PFSK-1 (cell line): ENCODE measurements at regions not wholly inside any gene's neighbourhood (a gene's known extent, or its start where the extent isn't known, plus 50 kb on each side); places are given as distances from the start of the nearest gene placed in this dataset.

Source experiments
- FOXP2 ChIP-seq: optimal IDR thresholded peaks from 2 replicates; pipeline ENCODE3; 2011; ENCODE audit warnings: borderline replicate concordance, control low read depth, inconsistent platforms; ENCODE audit not compliant: insufficient read depth; ENCODE audit errors: extremely low read length, extremely low read depth
- REST ChIP-seq, 2 experiments: IDR thresholded peaks; 2 replicates each; pipeline versions ENCODE4 v1.6.1 to v1.8.0; 2011 to 2012; ENCODE audit warnings: low read depth in 2 of 2, low read length in 2 of 2, control low read depth in 1 of 2, inconsistent platforms in 1 of 2, mild to moderate bottlenecking in 1 of 2, moderate library complexity in 1 of 2; ENCODE audit not compliant: insufficient read depth in 1 of 2

GRCh38 chr9:107632216-107632615, 142.6 kb upstream of the KLF4 start:
- TF ChIP-seq REST (IDR thresholded peaks at IDR 0.05; ENCODE audit: insufficient read depth in 1 of 2, low read depth in 2 of 2, low read length in 2 of 2): no peak
- TF ChIP-seq FOXP2: no peak
